ENCODE measurements at regions not wholly inside any gene's neighbourhood (a gene's known extent, or its start where the extent isn't known, plus 50 kb on each side); places are given as distances from the start of the nearest gene placed in this dataset.
A peak's percentile ranks its signal among the peaks of the same experiment; 100 is the strongest.
"Not testable (repeated sequence)": the region's sequence is repeated elsewhere in the genome, so short reads cannot be mapped to it uniquely, and the experiment has no call there.

DNA sequence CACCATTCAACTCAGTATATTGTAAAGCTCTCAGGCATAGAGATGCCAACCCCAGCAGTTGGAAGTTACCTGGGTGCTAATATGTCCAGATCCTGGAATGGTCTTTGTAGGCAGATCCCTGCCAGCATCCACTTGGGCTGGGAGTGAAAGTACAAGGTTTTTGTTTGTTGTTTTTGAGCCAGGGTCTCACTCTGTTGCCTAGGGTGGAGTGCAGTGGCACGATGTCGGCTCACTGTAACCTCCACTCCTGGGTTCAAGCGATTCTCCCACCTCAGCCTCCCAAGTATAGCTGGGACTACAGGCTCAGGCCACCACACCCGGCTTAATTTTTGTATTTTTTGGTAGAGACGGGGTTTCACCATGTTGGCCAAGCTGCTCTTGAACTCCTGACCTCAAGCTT lies 177.6 kb downstream of the IRF8 start:
- Mint-ChIP-seq H3K27me3 (ENCODE audit: insufficient read depth) (no peaks in the 10 kb centered on the region), H3K36me3 (ENCODE audit: low read depth) (no peaks in the 10 kb centered on the region)

DNA sequence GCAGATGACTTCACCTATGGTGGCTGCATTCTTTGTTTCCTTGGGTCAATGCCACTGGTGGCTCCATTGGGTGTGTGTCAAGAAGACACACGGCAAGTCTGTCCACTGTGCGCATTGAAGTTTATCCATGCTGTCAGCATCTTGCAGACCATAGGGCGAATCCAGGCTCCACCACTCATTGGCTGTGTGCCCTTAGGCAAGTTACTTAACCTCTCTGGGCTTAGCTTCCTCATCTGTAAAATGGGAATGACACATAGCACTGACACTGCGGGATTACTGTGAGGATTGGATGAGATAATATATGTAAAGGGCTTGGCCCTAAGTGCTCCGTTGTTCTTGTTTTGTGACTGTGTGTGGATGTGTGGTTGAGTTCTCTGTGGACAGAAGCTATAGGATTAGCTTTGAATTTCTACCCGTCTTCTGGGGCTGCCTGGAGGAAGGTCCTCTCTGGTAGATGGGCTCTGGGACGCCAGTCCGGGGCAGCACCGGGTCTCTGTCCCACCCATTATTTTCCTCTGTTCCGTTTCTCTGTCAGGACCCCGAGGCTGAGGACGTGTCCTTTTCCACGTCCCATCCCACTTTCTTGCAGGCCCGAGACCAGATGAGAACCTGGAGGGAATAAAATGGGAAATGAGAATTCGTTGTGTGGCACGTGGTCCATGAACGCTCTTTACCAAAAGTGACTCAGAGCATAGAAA lies 178.4 kb downstream of the IRF8 start:
- WGBS, 2 experiments (ENCODE audit: insufficient coverage in 1 of 2, insufficient read length in 1 of 2): 90 to 98% methylated on average over 14 to 17 of the region's 17 CpGs
- H3K27ac Mint-ChIP-seq: no peak overlapping the region

More for the DNA sequence above, 177.6 kb downstream of the IRF8 start:
- H3K9me3 ChIP-seq (ENCODE audit: control insufficient read depth, low read length): no peaks in the 10 kb centered on the region
- Mint-ChIP-seq H3K9me3 (no peaks in the 10 kb centered on the region), H3K4me1 (peaks cover 12% of the 10 kb centered on the region), H3K27ac (no peak overlapping the region), H3K4me3 (no peak overlapping the region)
- H3K27ac ChIP-seq (ENCODE audit: low read depth, low read length): no peak overlapping the region
- no peaks in the 10 kb centered on the region for H3K36me3 ChIP-seq (ENCODE audit: control insufficient read depth, insufficient read depth, low read length)
- H3K4me1 ChIP-seq (ENCODE audit: control insufficient read depth, insufficient read depth, low read length): no peaks in the 10 kb centered on the region
- no peak overlapping the region for H3K4me3 ChIP-seq (ENCODE audit: low read length)
- H3K9ac ChIP-seq (ENCODE audit: extremely low read depth, low read length, poor library complexity, severe bottlenecking): no peak overlapping the region
- DNase-seq: peak; percentile 10
- 89 to 93% methylated on average over 2 to 5 of the region's 5 CpGs for WGBS, 2 experiments (ENCODE audit: insufficient coverage in 1 of 2, insufficient read length in 1 of 2)
- H3K27me3 ChIP-seq (ENCODE audit: control insufficient read depth, insufficient read depth, low read length, poor library complexity, severe bottlenecking): no peaks in the 10 kb centered on the region
- no peak for TF ChIP-seq CTCF (conservative IDR thresholded peaks at IDR 0.05)

GRCh38 chr16:86078121-86078600 lies 179.2 kb downstream of the IRF8 start:
- Histone ChIP-seq H3K9me3 (ENCODE audit: control insufficient read depth, low read length) (no peaks in the 10 kb centered on the region), H3K4me1 (ENCODE audit: control insufficient read depth, insufficient read depth, low read length) (no peaks in the 10 kb centered on the region), H3K27me3 (ENCODE audit: control insufficient read depth, insufficient read depth, low read length, poor library complexity, severe bottlenecking) (no peaks in the 10 kb centered on the region), H3K9ac (ENCODE audit: extremely low read depth, low read length, poor library complexity, severe bottlenecking) (no peak overlapping the region), H3K27ac (ENCODE audit: low read depth, low read length) (no peak overlapping the region), H3K4me3 (ENCODE audit: low read length) (no peak overlapping the region), H3K36me3 (ENCODE audit: control insufficient read depth, insufficient read depth, low read length) (no peaks in the 10 kb centered on the region)
- Mint-ChIP-seq H3K4me3 (no peak overlapping the region), H3K4me1 (peaks cover 12% of the 10 kb centered on the region), H3K36me3 (ENCODE audit: low read depth) (no peaks in the 10 kb centered on the region), H3K27ac (no peak overlapping the region), H3K27me3 (ENCODE audit: insufficient read depth) (no peaks in the 10 kb centered on the region), H3K9me3 (no peaks in the 10 kb centered on the region)
- WGBS, 2 experiments (ENCODE audit: insufficient coverage in 1 of 2, insufficient read length in 1 of 2): 91 to 92% methylated on average over 10 to 18 of the region's 18 CpGs
- no peak for TF ChIP-seq CTCF (conservative IDR thresholded peaks at IDR 0.05)
- DNase-seq: peak; percentile 31

More for the DNA sequence above, 178.4 kb downstream of the IRF8 start:
- Histone ChIP-seq H3K4me3 (ENCODE audit: low read length) (no peak overlapping the region), H3K9me3 (ENCODE audit: control insufficient read depth, low read length) (no peaks in the 10 kb centered on the region), H3K36me3 (ENCODE audit: control insufficient read depth, insufficient read depth, low read length) (no peaks in the 10 kb centered on the region), H3K27ac (ENCODE audit: low read depth, low read length) (no peak overlapping the region), H3K9ac (ENCODE audit: extremely low read depth, low read length, poor library complexity, severe bottlenecking) (no peak overlapping the region), H3K27me3 (ENCODE audit: control insufficient read depth, insufficient read depth, low read length, poor library complexity, severe bottlenecking) (no peaks in the 10 kb centered on the region), H3K4me1 (ENCODE audit: control insufficient read depth, insufficient read depth, low read length) (no peaks in the 10 kb centered on the region)
- Mint-ChIP-seq H3K27me3 (ENCODE audit: insufficient read depth) (no peaks in the 10 kb centered on the region), H3K36me3 (ENCODE audit: low read depth) (no peaks in the 10 kb centered on the region), H3K9me3 (no peaks in the 10 kb centered on the region), H3K4me3 (no peak overlapping the region), H3K4me1 (peaks cover 12% of the 10 kb centered on the region)
- TF ChIP-seq CTCF (conservative IDR thresholded peaks at IDR 0.05): no peak
- DNase-seq: peak; percentile 30

DNA sequence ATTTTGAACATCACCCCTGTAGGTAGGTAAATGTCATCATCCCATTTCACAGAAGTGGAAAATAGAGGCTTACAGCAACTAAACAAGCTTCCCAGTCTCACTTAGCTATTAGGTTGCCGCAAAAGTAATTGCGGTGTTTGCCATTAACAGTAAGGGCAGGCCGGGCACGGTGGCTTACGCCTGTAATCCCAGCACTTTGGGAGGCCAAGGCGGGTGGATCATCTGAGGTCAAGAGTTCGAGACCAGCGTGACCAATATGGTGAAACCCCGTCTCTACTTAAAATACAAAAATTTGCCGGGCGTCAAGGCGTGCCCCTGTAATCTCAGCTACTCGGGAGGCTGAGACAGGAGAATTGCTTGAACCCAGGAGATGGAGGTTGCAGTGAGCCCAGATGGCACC lies 179.7 kb downstream of the IRF8 start:
- not testable (repeated sequence) for H3K4me1 ChIP-seq (ENCODE audit: control insufficient read depth, insufficient read depth, low read length); H3K27me3 Mint-ChIP-seq (ENCODE audit: insufficient read depth); H3K27me3 ChIP-seq (ENCODE audit: control insufficient read depth, insufficient read depth, low read length, poor library complexity, severe bottlenecking); H3K36me3 Mint-ChIP-seq (ENCODE audit: low read depth); H3K9me3 Mint-ChIP-seq; DNase-seq; H3K4me3 Mint-ChIP-seq; H3K27ac ChIP-seq (ENCODE audit: low read depth, low read length); H3K9ac ChIP-seq (ENCODE audit: extremely low read depth, low read length, poor library complexity, severe bottlenecking); H3K36me3 ChIP-seq (ENCODE audit: control insufficient read depth, insufficient read depth, low read length); H3K4me3 ChIP-seq (ENCODE audit: low read length); H3K27ac Mint-ChIP-seq; H3K9me3 ChIP-seq (ENCODE audit: control insufficient read depth, low read length)
- 94 to 98% methylated on average over 13 of the region's 13 CpGs for WGBS, 2 experiments (ENCODE audit: insufficient coverage in 1 of 2, insufficient read length in 1 of 2)
- peaks cover 12% of the 10 kb centered on the region for H3K4me1 Mint-ChIP-seq

All from endodermal cell (in vitro differentiated cells).